H9 (cell line): ENCODE measurements at regions not wholly inside any gene's neighbourhood (a gene's known extent, or its start where the extent isn't known, plus 50 kb on each side); places are given as distances from the start of the nearest gene placed in this dataset.

Source experiments
- DNase-seq: peaks from one replicate; pipeline ENCODE4 v3.0.0-alpha.2; 2017
- H2AFZ ChIP-seq: one replicate; pipeline ENCODE4 v1.6.1; 2013; ENCODE audit warnings: mild to moderate bottlenecking, low read length, control low read depth, moderate library complexity
- H2AK5ac ChIP-seq: 2 replicates; pipeline ENCODE4 v1.6.1; 2013; ENCODE audit warnings: low read length, control low read depth, mixed read lengths; ENCODE audit not compliant: insufficient read length
- H2BK120ac ChIP-seq: one replicate; pipeline ENCODE4 v1.6.1; 2013; ENCODE audit warnings: low read depth, mild to moderate bottlenecking, low read length, control low read depth, inconsistent platforms; ENCODE audit not compliant: poor library complexity, severe bottlenecking
- H2BK12ac ChIP-seq: 2 replicates; pipeline ENCODE4 v1.6.1; 2013; ENCODE audit warnings: low read length, control low read depth, mixed read lengths, low read depth; ENCODE audit not compliant: insufficient read length
- H2BK15ac ChIP-seq: 2 replicates; pipeline ENCODE4 v1.6.1; 2013; ENCODE audit warnings: low read depth, low read length, control low read depth
- H2BK20ac ChIP-seq: one replicate; pipeline ENCODE4 v1.6.1; 2013; ENCODE audit warnings: low read depth, mild to moderate bottlenecking, low read length, control low read depth, inconsistent platforms; ENCODE audit not compliant: poor library complexity, severe bottlenecking
- H2BK5ac ChIP-seq: 2 replicates; pipeline ENCODE4 v1.6.1; 2013; ENCODE audit warnings: low read length, control low read depth, mixed read lengths; ENCODE audit not compliant: insufficient read length
- H3K14ac ChIP-seq: 2 replicates; pipeline ENCODE4 v1.6.1; 2013; ENCODE audit warnings: low read length, control low read depth; ENCODE audit not compliant: insufficient read depth
- H3K18ac ChIP-seq: 2 replicates; pipeline ENCODE4 v1.6.1; 2013; ENCODE audit warnings: low read depth, mild to moderate bottlenecking, mixed read lengths, low read length, control low read depth; ENCODE audit not compliant: insufficient read length
- H3K23ac ChIP-seq: 2 replicates; pipeline ENCODE4 v1.6.1; 2013; ENCODE audit warnings: low read length, control low read depth, mixed read lengths, low read depth; ENCODE audit not compliant: insufficient read length
- H3K23me2 ChIP-seq: 2 replicates; pipeline ENCODE4 v1.6.1; 2013; ENCODE audit warnings: low read depth, mild to moderate bottlenecking, mixed read lengths, low read length, control low read depth; ENCODE audit not compliant: insufficient read length, poor library complexity, severe bottlenecking
- H3K27ac ChIP-seq: 2 replicates; pipeline ENCODE4 v1.5.1; 2013; ENCODE audit warnings: low read length, control low read depth, mixed read lengths, low read depth; ENCODE audit not compliant: insufficient read length
- H3K27me3 ChIP-seq: 2 replicates; pipeline ENCODE4 v1.6.1; 2013; ENCODE audit warnings: low read length, control low read depth, inconsistent platforms; ENCODE audit not compliant: insufficient read depth
- H3K4ac ChIP-seq: 2 replicates; pipeline ENCODE4 v1.6.1; 2013; ENCODE audit warnings: low read depth, mild to moderate bottlenecking, control low read depth, inconsistent platforms, low read length, moderate library complexity
- H3K4me1 ChIP-seq: 2 replicates; pipeline ENCODE4 v1.6.1; 2013; ENCODE audit warnings: low read length, control low read depth, inconsistent platforms; ENCODE audit not compliant: insufficient read depth
- H3K4me2 ChIP-seq: 2 replicates; pipeline ENCODE4 v1.6.1; 2013; ENCODE audit warnings: low read length, control low read depth, mixed read lengths; ENCODE audit not compliant: insufficient read length, insufficient read depth
- H3K56ac ChIP-seq: 2 replicates; pipeline ENCODE4 v1.6.1; 2013; ENCODE audit warnings: low read depth, mild to moderate bottlenecking, mixed read lengths, low read length, control low read depth; ENCODE audit not compliant: insufficient read length
- H3K79me1 ChIP-seq: 2 replicates; pipeline ENCODE4 v1.6.1; 2013; ENCODE audit warnings: low read depth, mild to moderate bottlenecking, moderate library complexity, low read length, control low read depth, inconsistent platforms; ENCODE audit not compliant: insufficient read depth, poor library complexity, severe bottlenecking
- H3K79me2 ChIP-seq: 2 replicates; pipeline ENCODE4 v1.6.1; 2013; ENCODE audit warnings: low read length, control low read depth, inconsistent platforms; ENCODE audit not compliant: insufficient read depth
- H3K9ac ChIP-seq: 2 replicates; pipeline ENCODE4 v1.6.1; 2013; ENCODE audit warnings: low read length, control low read depth, mixed read lengths; ENCODE audit not compliant: insufficient read length; ENCODE audit errors: extremely low read depth
- H3K9me3 ChIP-seq: one replicate; pipeline ENCODE4 v1.6.1; 2013; ENCODE audit warnings: low read depth, low read length, inconsistent platforms; ENCODE audit not compliant: control insufficient read depth
- H3T11ph ChIP-seq: one replicate; pipeline ENCODE4 v1.6.1; 2013; ENCODE audit warnings: mild to moderate bottlenecking, low read length, control low read depth, inconsistent platforms
- H4K20me1 ChIP-seq: one replicate; pipeline ENCODE4 v1.6.1; 2013; ENCODE audit not compliant: control insufficient read depth, insufficient read length, insufficient read depth
- H4K5ac ChIP-seq: 2 replicates; pipeline ENCODE4 v1.6.1; 2013; ENCODE audit warnings: low read depth, mild to moderate bottlenecking, mixed read lengths, low read length, control low read depth; ENCODE audit not compliant: insufficient read length
- H4K8ac ChIP-seq: replicated peaks from 2 replicates; pipeline ENCODE4 v1.6.1; 2013; ENCODE audit warnings: low read length, control low read depth, mixed read lengths, low read depth; ENCODE audit not compliant: insufficient read length
- H4K91ac ChIP-seq: 2 replicates; pipeline ENCODE4 v1.6.1; 2013; ENCODE audit warnings: low read depth, mild to moderate bottlenecking, moderate library complexity, mixed read lengths, low read length, control low read depth; ENCODE audit not compliant: insufficient read length
- H3K27ac Mint-ChIP-seq, 3 experiments: 2 replicates in 2 of 3; 3 replicates in 1 of 3; pipeline ENCODE4 v1.8.0; 2020 to 2021; ENCODE audit warnings: mixed read lengths in 3 of 3, mild to moderate bottlenecking in 1 of 3, moderate library complexity in 1 of 3
- H3K27me3 Mint-ChIP-seq: 2 replicates; pipeline ENCODE4 v1.8.0; 2021; ENCODE audit warnings: low read depth, mild to moderate bottlenecking, moderate library complexity, mixed read lengths
- H3K36me3 Mint-ChIP-seq, 3 experiments: 2 replicates in 2 of 3; 3 replicates in 1 of 3; pipeline ENCODE4 v1.8.0; 2020 to 2021; ENCODE audit warnings: low read depth in 3 of 3, mixed read lengths in 3 of 3; ENCODE audit not compliant: insufficient read depth in 1 of 3
- H3K4me1 Mint-ChIP-seq, 2 experiments: 2 replicates each; pipeline ENCODE4 v1.8.0; 2020; ENCODE audit warnings: mixed read lengths in 2 of 2
- H3K4me3 Mint-ChIP-seq, 2 experiments: 2 replicates in 1 of 2; 3 replicates in 1 of 2; pipeline ENCODE4 v1.8.0; 2020 to 2021; ENCODE audit warnings: mild to moderate bottlenecking in 2 of 2, mixed read lengths in 2 of 2, moderate library complexity in 1 of 2
- H3K9me3 Mint-ChIP-seq, 2 experiments: 2 replicates in 1 of 2; 3 replicates in 1 of 2; pipeline ENCODE4 v1.8.0; 2020; ENCODE audit warnings: mild to moderate bottlenecking in 2 of 2, mixed read lengths in 2 of 2, moderate library complexity in 1 of 2
- CTCF ChIP-seq: fragments of 200-600 bp; sonication (generic); conservative IDR thresholded peaks from 3 replicates; pipeline ENCODE4 v1.8.0; 2021; ENCODE audit warnings: antibody characterized with exemption, mild to moderate bottlenecking
- WGBS: extraction: QIAGEN DNeasy Blood & Tissue Kit; methylation state at CpG from one replicate; pipeline ENCODE4 v1.1.7; 2013; ENCODE audit warnings: missing lambda C conversion rate, low lambda C conversion rate, mixed read lengths; ENCODE audit not compliant: insufficient read length; ENCODE audit errors: extremely low coverage; 5-methylcytosine and 5-hydroxymethylcytosine counted together

- Histone ChIP-seq H3K27ac (no peak overlapping the region), H3K4ac (no peak overlapping the region), H3T11ph (no peak overlapping the region), H3K18ac (no peak overlapping the region), H2AK5ac (no peak overlapping the region), H3K79me2 (no peaks in the 10 kb centered on the region), H4K5ac (no peak overlapping the region), H2BK12ac (no peak overlapping the region), H4K20me1 (no peaks in the 10 kb centered on the region), H3K27me3 (no peaks in the 10 kb centered on the region), H2AFZ (no peak overlapping the region), H3K56ac (no peak overlapping the region), H2BK5ac (no peak overlapping the region), H3K9me3 (no peaks in the 10 kb centered on the region), H3K4me1 (peaks cover 2% of the 10 kb centered on the region; the same call in 1 of the 2 replicates), H3K23ac (no peak overlapping the region), H3K4me2 (no peak overlapping the region), H3K23me2 (no peaks in the 10 kb centered on the region), H2BK15ac (no peak overlapping the region), H3K79me1 (no peaks in the 10 kb centered on the region), H4K91ac (no peak overlapping the region), H4K8ac (no peak overlapping the region), H2BK120ac (no peak overlapping the region), H3K9ac (no peak overlapping the region), H2BK20ac (no peak overlapping the region), H3K14ac (no peak overlapping the region)
- TF ChIP-seq CTCF = no peak
- no peaks in the 10 kb centered on the region; a peak in 1 of 5 replicates for H3K9me3 Mint-ChIP-seq
- WGBS = no CpG with 5 or more reads among the region's 2 CpGs
- DNase-seq = no peak
- H3K4me1 Mint-ChIP-seq = peaks cover 10 to 14% of the 10 kb centered on the region in 2 experiments
- H3K27ac Mint-ChIP-seq = no peak overlapping the region
- H3K4me3 Mint-ChIP-seq = no peak overlapping the region
- H3K36me3 Mint-ChIP-seq = no peaks in the 10 kb centered on the region
- H3K27me3 Mint-ChIP-seq = no peaks in the 10 kb centered on the region; the same call in 1 of the 2 replicates
These were observed 325.4 kb downstream of the TSN start for GRCh38 chr2:122080871-122081270.
